HG03066 (cell line): ENCODE measurements at regions not wholly inside any gene's neighbourhood (a gene's known extent, or its start where the extent isn't known, plus 50 kb on each side); places are given as distances from the start of the nearest gene placed in this dataset.

Experiments used
- ATAC-seq: cut with Tn5 transposase; IDR thresholded peaks from one replicate; pipeline ENCODE4 v1.9.1; 2021; ENCODE audit warnings: low read depth; ENCODE audit not compliant: unreplicated experiment

DNA sequence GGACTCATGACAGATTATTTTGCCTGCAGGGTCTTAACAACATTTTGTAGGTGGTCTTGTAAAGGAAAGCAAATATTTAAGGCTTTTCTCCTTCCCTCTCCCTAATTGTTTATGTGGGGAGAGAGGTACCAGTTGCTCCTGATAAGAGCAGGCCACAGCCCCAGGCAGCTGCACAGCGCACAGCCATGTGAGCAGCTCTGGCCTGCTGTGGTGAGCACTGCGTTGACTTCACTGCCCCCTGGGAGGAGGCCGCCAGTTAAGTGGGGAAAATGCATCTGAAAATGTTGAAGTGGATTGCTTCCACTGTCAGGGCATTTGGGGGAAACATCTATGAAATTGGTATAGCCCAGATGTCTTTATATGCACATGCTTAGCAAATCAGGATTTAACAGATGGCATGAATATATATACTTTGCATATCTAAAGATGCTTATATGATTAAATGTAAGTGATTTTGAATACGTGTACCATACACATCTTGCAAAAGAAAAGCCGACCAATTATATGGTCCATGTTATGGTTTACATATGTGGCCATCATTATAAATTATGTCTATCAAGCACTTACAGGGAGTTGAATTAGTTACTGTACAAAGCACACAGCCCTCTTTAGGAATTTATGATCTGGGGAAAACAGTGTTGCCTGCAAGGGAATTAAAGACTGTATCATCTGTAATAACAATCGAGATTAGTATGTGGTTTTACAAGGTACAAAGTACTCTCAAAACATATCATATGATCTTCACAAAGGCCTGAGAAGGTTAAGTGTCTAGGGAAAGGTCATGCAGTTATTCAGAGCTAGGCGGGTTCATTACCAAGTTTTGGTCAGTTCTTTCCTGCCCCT, 132.1 kb downstream of the RHOU start:
- ATAC-seq: no peak

DNA sequence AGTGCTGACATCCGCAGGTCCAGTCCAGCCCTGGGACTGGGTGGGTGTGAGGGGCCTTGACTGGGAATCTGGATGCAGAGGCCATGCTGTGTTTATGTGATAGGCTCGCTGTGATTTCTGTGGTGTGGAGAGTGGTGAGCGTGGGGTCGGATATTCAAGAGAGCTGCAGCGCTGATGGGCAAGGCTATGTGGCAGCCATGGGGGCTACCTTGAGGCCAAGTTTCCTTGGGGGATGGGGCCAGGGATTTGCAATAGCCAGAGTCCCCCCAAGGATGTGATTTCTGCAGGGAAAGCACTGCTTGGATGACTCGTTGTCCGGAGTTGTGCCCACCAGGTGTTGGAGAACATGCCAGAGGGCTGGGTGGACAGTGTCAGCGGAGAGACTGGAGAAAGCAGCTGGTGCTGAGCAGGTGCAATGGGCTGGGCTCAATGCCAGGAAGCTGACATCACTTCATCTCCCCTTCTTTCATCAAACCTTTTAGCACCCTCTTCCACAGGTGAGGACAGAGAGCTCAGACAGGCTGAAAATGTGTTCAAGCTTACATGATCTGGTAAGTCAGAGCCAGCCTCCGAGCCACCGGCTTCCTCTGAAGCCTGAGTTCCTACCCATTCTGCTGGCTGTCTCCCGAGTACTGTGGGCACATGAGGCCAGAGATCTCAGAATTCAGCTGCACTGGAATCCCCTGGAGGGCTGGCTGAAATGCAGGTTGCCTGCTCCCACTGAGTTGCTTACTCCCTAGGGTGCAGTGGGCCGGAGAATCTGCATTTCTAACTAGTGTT, 132.9 kb downstream of the RHOU start:
- ATAC-seq: no peak

DNA sequence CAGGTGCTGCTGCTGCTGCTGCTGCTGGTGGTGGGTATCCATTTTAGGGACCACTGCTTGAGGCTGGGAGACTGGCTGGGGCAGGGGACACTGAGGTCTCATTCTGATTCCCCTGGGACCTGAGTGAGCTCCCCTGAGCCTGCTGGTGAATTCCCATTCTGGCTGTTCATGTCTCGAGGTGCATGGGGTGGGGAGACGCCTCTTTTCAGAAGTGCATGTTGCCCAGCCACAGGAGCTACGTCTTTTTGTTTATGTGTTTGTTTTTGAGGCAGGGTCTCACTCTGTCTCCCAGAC, 133.4 kb downstream of the RHOU start:
- ATAC-seq: no peak

DNA sequence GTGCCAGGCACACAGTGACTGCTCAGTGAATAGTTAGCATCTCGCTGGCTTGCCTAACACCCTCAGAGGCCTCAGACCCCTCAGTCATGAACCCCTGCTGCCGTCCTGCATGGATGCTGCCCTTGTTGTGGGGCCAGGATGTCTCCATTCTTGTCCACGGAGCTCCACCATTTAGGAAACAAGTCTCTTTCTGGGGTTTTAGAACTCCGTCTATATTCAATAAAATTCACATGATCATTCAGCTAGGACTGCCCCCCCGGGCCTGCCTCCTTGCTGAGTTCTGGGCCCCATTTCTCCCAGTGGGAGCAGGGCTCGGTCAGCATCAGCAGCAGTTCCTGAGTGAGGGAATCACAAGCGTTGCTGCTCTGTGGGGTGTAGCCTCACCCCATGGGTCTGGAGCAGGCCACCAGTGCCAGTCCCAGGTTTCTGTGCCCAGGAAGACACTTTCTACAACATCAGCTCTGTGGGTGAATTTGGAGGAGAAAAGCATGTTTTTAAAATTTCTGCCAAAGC, 134.1 kb downstream of the RHOU start:
- ATAC-seq: no peak

DNA sequence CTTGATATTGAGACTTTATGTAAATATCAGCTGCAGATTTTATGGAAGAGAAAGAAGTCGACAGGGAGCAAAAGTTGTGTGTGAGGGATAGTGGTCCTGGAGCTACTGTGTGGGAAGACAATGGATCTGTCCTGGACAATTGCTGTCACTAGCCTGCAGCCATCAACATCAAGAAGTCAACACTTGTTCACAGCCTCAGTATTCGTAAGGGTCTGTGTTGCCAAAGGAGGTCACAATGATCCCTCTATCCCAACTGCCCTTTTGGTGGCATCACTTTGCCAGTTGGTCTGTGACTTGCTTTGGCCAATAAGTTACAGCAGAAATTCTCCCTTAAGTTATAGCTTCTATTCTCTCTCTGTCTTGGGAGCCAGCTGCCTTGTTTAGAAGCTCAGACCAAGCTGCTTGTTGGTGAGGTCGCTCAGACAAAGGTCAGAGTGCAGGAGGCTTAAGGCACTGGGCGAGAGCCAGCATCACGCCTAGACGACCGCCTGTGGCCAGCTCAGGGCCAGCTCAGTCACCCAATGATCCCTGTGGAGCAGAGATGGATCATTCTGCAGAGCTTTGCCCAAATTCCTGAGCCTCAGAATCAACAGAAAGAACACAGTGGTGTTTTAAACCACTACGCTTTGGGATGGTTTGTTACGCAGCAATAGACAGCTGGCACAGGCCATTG, 134.9 kb downstream of the RHOU start:
- ATAC-seq: no peak

DNA sequence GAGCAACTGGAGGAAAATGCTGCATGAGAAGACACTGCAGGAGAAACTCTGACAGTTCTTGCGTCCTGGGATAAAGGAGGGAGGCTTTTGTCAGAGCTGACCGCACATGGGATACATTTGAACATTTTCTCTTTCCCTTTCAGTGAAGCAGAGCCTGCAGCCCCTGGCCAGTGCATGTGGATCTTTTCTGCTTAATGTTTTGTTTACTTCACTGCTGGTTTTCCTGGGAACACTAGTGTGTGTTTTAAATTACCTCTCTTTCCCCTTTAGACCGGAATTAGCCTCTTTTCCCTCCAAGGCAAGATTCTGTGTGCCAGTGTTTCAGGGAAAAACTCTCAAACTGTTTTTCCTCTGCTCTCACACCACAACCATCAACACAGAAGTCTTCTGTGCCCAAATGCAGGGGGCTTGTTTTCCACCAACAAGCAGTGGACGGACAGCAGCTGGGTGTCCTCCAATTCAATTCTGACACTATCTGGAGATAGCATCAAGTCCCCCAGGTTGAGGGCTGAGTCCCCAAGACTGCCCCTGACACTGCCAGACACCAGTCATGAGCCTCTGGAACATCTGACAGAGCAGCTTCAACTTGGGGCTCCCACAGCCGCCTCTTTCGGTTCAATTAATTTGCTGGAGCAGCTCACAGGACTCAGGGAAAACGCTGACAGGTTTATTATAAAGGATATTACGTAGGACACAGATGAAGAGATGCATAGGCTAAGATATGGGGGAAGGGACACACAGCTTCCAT, 136.2 kb downstream of the RHOU start:
- no peak for ATAC-seq

DNA sequence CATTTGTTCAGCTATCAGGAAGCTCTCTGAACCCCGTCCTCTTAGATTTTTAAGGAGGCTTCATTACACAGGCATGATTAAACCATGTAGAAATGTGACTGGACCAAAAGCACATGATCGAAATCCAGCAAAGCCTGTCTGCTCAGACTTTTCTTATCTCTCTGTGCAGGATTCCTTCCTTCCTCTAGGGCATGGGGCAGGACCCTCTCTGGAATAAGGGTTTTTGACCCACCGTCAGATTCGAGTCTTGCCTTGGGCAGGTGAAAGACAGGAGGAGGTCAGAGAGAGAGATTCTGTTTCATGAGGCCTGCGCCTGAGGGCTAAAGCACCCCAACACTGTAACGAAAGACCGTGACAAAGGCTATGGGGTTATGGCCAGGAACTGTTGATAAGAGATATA, 136.8 kb downstream of the RHOU start:
- ATAC-seq: no peak

DNA sequence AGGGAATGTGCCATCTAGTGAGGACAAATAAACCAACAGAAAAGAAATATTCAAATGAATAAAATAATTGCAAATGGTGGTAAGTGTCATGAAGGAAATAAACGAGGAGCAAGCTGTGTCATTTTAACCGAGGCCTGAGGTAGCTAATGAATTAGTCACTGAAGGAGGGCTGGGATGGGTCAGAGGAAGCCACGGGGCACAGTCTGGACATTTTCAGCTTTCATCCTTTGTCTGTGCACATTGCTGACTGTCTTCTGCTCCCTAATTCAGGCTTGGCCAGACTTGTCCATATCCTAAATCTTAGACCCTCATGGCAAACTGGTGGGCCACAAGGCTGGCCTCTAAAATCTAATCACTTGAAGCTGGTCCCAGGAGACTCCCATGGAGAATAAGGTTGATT, 138.4 kb downstream of the RHOU start:
- no peak for ATAC-seq

DNA sequence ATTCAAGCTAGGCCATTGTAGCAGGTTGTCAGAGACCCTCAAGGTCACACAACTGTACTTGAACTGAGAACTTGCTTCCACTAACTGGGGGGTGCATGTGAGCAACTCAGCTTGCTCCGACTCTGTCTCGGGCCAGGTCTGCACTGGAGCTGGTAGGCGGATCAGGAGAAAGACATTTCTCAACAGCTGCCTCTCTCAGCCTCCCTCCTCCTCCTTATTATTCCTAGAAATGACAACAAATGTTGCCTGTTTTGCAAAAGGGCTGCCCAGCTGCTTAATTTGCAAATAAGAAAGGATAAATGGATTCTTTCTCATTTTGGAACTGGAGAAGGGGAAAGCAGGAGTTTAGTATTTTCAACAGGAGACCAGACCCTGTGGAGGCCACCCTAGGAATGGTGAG, 140.5 kb downstream of the RHOU start:
- ATAC-seq: no peak

DNA sequence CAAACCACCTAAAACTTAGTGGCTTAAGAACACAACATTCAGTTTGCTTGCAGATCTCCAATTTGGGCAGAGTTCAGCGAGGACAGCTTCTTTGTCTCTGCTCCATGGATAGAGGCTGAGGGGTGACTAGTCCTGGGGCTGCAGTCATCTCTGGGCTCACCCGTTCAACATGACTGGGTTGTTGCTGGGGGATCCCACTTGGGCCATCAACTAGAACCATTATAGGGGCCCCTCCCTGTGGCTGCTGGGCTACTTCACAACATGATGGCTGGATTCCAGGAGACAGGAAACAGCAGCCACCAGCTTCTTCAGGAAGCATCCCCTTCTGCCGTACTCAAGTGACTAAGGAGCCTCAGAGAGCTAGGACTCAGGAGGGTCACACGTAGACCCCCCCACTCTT, 140.9 kb downstream of the RHOU start:
- ATAC-seq: no peak

DNA sequence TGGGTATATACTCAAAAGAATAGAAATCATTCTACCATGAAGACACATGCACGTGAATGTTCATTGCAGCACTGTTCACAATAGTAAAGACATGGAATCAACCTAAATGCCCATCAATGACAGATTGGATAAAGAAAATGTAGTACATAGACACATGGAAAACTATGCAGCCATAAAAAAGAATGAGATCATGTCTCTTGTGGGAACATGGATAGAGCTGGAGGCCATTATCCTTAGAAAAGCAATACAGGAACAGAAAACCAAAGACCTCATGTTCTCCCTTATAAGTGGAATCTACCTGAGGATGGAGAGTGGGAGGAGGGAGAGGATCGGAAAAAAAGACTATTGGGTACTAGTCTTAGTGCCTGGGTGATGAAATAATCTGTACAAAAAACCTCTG, 143.9 kb downstream of the RHOU start:
- ATAC-seq: no peak

DNA sequence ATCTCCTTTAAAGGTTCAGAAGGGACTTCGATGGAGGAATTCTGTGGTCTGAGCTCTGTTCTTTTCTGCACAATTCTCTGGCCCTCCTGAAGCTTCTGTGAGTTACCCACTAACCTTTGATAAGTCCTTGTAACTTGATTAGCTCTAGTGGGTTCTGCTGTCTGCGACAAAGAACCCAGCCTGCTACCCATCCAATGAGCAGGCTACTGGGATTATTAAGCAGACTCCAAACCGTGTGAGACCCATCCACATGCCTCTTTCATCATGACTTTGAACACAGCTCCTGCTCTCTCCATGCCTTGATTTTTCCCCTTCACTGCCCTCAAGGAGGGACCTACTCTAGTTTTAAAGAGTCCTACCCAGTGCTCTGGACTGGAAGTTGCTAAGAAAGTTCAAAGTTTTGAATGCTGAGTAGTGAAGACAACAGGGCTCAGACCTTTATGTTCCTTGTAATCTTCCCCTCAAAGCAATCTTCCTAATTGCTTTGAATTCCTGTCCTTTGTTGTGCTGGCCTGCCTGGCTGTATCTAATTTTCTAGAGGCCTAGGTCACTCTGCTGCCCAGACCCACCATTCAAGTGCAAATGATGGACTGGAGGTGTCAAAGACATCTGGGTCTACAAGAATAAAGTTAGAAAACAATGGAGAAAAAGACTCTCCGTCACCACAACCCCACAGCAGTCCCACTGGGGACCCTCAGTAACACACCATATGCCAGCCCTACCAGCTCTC, 146.9 kb downstream of the RHOU start:
- no peak for ATAC-seq

DNA sequence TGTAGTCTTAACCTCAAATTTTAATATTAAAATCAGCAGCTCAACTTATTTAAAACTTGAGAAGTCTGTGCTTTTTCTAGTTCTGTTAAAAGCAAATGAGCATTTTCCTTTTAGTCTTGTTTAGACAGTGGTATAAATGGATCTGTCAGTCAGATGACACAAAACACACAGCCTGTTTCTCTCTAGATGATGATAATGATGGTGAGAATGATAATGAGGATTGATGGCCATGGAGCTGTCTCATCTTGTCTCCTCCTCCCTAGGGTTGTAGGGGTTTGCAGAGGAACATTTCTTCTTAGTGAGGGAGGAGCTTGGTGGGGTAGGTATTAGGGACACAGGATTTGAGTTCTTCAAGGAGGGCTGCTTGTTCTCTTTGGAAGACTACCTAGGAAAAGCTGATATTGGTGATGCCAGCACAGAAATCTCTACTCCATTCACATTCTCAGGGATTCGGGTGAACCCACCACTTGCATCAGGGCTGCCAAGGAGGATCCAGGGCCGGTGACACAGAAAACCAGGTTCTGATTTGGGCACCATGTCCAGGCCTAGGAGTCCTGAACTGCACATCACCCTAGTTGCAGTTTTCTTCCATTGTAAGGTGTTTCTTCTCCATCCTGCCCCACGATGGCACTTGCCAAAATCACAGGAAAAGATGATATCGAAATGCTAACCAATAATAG, 147.6 kb downstream of the RHOU start:
- ATAC-seq: no peak

DNA sequence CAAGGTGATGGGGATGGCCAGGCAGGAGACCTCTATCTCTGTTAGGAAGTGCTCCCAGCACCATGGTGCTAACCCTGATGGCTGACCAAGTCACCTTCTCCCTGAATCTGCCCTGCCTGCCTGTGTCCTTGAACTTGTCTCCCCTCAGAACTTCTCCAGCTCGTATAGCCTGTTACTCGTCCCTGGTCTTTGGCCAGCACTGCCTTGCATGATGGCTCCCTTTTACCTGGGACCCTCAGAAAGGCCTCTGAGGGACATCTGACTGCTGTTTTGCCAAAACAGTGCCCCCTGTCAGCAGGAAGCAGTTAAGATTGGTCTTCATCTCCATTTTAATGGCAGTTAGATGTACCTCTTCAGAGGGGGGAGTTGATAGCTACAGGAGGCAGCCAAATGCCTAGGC, 148.3 kb downstream of the RHOU start:
- ATAC-seq: no peak

DNA sequence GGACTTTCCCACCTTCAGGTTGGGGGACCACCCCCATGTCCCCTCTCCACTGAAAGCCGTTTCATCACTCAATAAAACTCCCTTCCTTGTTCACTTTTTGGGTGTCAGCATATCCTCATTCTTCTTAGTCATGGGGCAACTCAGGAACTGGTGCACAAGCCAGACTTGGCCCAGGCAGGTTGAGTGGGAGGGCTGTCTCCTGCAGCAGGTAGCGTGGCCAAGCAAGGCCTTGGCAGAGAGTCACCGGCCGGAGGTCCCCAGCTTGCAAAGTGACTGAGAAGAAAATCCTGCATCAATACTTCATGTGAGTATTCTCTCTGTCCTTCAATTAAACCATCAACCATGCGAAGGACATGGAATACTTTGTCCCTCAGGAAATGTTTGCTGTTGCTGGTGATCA, 148.9 kb downstream of the RHOU start:
- no peak for ATAC-seq

DNA sequence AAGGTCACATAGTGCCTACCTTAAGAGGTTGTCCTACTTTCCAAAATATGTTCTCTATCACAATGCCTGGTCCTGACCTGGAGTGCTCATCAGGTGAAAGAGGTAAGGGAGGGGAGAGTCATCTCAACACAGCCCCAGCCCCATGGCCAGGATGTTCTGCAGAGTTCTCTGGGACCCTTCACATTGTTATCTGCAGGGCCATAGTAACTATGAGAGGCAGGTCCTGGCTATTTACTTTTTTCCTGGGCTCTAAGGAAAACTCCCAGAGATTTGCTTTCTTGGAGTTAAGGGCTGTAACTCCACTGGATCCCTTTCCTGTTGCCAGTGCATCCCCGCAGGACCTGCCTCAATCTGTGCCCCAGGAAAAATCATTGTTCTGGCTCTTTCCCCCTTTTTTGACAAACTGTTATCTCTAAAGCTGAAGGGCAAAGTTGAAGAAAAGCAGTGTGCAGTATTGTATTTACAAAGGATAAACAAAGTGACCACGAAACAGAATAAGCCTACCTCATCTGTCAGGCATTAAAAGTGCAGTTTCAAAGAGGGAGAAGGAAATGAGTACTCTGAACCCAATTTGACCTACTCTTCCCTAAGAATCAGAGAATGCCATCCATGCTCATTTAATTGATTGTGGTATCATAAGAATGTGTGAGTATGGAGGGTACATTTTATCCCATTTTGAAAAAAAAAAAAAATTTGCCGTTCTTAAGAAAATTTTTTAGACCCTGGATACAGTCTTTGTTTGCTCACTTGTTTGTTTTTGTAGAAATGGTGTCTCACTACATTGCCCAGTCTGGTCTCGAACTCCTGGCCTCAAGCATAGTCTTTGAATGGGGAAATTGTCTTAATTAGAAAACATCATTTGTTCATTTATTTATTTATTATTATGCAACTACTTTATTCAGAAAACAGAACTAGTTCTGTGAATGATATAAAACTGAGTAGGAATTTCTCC, 149.6 kb downstream of the RHOU start:
- ATAC-seq: no peak

DNA sequence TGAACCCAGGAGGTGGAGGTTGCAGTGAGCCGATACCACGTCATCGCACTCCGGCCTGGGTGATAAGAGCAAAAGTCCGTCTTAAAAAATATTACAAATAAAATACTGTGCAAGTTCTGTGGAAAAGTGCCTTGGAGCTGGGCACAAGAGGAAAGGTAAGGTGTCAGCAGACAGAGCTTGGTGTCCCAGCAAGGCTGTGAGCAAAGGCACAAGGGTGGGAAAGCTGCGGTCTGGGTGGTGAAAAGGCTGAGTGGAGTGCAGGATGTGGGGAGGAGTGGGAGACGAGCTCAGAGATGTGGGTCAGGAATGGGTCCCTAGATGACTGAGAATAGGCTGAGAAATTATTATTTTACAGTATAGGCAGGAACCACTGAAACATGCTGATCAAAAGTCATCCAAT, 150.6 kb downstream of the RHOU start:
- no peak for ATAC-seq

DNA sequence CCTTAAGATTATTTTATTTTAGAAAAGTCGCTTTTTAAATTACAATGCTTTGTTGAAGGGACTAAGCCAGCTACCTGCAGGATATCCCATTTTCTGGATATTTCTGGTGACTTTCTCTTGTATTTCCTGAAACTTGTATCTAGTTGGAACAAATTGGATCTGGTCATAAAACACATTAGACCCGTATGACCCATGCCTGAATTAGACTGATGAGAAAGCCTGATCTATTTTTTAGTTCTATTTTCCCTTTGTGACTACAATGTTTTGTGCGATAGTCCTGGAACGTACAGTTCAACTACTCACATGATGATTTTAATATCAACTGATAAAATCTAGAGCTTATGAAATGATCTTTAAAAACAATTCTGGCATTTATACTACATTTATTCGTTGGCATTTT, 151.8 kb downstream of the RHOU start:
- no peak for ATAC-seq

DNA sequence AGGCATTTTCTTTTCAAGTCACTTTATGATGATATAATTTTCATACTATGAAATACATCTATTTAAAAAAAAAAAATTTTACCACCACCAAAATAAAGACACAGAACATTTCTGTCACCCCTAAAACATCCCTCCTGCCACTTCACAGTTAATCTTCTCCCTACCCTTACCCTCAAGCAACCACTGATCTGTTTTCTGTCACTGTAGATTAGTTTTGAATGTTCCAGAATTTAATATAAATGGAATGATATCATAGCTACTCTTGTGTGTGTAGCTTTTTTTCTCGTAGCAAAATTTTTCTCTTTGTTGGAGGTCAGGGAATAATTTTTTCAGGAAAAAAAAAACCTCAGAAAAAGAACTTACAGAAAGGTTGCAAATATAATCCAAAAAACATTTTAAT, 152.7 kb downstream of the RHOU start:
- ATAC-seq: no peak
